HG03135 (cell line): ENCODE measurements at regions not wholly inside any gene's neighbourhood (a gene's known extent, or its start where the extent isn't known, plus 50 kb on each side); places are given as distances from the start of the nearest gene placed in this dataset.
A peak's percentile ranks its signal among the peaks of the same experiment; 100 is the strongest.

Experiments used
- ATAC-seq: cut with Tn5 transposase; IDR thresholded peaks from one replicate; pipeline ENCODE4 v1.9.1; 2021; ENCODE audit warnings: mild to moderate bottlenecking, moderate library complexity; ENCODE audit not compliant: unreplicated experiment

DNA sequence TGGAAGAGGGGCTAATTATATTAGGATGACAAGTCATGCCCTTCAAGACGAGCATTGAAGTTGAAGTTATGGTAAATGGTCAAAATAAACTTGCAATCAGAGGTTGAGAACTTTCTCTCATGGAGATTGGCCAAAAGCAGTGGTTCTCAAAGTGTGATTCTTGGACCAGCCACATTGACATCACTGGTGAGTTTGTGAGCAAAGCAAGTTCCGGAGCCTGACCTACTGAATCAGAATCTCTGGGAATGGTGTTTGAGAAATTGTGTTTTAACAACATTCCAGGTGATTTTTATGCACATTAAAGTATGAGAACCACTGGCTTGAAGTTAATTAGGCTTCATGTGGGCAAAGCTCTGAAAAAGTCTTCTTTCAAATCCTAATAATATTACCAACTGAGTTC is 403.5 kb downstream of the ZSWIM6 start:
- ATAC-seq, result no peak

DNA sequence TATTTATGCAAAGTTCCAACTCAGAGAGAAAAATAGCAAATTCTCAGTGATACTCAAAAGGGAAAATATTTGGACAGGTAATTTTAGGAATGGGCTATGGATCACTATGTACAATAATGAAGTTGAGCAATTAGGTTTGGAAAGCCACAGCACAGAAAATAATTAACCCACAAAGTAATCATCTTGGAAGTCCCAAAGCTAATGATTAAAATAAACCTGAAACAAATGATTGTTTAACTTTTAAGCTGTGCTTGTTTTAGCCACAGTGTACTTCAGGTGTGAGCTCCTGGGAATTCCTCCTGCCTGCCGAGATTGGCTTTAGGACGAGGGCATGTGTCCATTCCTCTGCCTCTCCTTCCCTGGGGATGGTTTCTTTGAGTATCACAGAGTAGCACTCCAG is 403.9 kb downstream of the ZSWIM6 start:
- no peak for ATAC-seq

DNA sequence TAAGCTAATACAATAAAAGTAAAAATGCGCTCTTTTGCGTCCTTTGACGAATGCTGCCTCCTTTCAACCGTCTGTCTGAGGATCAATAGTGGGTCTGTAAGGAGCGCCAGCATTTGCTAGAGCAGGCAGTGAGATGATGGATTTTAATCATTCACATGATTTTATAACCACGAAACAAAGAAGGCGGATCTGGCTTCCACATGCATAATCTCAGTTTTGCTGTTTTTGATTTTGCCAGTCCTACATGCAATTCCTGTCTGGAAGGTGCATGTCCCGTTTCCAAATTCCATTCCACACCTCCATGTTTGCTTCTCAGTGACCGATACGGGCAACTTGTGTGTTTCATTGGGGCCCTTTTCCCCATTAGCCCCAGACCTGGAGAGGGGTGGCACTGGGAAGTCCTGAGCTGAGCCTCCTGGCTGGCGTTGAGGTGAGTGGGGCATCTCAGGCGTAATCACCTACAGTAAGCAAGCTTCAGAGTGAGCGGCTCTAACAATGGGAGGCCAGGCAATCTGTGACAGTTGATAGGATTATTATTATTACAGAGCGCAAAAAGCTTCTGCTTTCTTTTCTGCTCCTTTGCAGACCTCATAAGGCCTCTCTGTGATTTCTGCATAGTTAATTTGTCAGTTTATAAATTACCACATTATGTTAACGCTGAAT is 405.4 kb downstream of the ZSWIM6 start:
- no peak for ATAC-seq

DNA sequence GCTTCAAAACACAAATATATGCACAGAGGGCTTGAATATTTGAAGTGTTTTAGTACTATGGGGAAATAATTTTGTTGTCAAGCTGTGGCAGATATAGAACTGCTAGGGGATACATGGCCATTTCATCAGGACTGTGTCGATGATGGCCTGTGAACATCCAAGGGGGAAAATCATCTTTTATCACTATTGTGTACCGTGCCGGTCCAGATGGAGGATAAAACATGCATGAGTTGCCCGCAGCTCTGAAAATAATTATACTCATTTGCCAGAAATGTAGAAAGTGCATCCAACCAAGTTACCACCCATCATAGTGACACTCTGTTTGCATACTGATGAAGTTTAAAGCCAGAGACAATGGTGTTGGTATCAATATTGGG is 405.9 kb downstream of the ZSWIM6 start:
- ATAC-seq, result no peak

DNA sequence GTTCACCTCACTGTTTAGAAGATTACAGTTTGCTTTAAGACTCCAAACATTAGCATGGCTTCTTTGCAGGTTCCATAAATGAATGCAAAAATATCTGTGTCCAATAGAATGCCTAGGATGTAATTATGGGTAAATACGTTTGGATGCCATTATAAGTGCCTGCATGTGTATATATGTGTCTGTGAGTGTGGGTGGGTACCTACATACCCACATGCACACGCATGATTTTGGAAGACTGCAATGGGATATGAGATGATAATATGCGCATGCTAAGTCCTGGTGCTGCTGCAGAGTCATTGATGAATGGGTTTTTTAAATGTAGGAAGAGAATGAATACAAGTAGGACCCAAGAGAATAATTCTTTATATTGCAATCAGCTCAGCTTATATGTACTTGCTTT is 406.4 kb downstream of the ZSWIM6 start:
- no peak for ATAC-seq

DNA sequence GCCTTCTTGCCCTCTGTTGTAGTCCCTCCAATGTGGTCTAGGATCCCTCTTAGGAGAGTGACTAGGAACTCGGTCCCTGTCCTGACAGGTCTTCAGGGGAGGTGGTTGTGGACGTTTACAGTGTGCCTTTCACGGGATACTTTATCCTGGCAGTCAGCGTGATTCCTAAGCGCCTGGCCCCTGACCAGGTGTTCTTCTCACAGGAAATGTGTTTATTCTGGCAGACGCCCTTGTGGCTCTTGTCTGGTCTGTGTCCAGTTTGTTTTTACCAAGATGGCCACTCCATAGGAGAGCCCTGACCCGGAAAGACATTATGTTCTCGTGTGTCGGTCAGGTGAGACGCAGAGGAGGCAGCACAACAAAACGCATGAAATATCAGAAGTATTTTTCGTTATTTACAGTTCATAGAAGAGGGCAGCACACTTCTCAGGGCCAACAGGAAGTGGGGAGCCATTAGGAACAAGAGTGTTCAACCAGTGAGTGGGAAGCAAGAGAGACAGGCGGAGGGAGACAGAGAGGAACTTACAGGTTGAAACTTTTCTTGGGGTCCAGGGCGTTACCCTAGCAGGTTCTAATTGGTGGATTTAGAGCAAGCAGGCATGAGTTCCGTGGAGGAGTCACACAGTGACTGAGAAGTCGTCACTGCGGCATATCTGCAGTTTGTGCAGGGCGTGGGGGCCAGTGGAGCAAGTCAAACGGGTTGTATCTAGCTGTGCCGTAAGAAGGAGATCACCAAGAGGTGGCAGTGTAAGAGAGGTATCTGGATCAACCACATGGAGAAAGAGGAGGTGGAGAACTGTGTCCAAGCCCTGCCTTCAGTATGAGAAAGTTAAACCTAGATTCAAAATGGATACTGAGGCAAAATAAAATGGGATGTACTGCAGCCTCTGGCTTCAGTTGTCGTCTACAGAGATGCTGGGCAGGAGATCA is 412.9 kb downstream of the ZSWIM6 start:
- ATAC-seq, result no peak

DNA sequence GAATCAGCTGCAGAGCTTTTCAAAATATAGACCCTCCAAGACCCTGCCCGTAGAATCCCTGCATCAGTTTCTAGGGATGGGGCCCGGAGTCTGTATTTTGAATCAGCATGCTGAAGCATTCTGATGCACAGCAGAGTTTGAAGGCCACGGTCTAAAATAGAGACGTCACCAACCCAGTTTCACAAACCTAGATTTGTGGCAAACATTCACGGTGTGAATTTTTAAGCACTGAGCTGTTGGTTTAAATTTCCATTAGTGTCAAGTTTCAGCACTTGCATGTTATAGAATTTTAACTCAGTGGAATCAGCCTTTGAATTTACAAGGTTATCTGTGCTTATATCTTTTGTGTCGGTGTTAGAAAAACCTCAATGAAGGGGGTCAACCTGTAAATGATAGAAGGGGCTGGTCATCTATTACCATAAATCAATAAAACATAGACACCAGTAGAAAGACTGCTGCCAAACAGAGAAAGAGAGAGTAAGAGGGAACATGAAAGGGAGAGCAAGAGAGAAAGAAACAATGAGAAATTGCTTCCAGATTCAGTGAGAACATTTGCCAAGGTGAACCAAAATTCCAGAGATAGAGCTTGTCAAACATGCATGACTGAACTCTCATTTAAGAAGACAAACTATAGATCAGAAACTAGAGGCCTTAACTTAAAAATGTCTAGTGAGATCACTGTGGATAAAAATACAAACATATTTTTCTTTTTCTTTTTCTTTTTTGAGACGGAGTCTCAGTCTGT is 414.9 kb downstream of the ZSWIM6 start:
- ATAC-seq, result no peak

DNA sequence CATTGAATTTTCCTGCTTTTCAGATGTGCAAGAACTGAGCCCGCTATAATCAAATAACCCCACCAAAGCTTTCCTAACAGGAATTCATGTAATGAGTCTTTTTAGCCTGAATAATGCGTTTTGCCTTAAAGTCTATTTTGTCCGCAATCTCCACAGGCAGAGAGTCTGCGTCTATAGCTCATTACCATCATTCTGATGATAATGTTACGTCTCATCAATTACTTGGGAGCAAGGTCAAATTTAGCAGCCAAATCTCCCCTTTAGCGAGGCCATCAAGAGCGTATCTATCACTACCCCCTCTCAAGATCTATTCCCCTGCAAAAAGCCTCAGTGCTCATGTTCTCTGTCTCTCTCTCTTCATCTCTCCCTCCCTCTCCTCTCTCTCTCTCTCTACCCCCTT is 416.1 kb downstream of the ZSWIM6 start:
- ATAC-seq, result no peak

DNA sequence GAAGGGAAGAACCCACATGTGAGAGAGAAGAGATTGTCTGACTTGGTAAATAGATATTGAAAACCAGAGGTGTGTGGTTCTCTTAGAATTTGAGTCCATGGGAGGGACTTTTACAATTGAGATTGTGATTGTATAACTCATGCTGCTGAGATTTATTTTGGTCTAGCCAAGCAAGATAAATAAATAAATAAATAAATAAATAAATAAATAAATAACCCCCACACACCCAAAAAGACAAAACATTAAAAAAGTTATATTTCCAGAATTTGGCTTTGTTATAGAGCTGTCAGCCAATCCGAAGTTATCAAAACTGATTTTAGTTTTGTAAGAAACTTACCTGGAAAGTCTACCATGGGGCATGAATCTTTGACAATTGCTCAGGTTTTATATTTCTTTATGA is 416.6 kb downstream of the ZSWIM6 start:
- no peak for ATAC-seq

DNA sequence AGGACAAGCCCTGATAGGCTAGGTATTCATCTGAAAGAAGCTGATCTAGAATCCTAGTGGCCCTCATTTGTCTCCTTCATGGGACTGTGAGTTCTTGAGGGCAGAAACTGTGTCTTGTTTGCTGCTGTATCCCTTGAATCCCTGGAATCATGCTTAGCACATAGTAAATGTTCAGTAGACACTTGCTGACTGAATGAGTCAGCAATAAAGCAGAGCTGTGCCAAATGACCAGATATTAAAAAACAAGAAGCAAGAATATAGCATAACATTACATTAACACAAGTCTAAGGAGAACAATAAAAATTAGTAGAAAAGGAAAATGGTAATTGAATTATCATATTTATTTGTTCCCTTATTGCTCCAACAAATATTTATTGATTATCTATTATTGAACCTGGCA is 420.5 kb downstream of the ZSWIM6 start:
- ATAC-seq, result no peak

DNA sequence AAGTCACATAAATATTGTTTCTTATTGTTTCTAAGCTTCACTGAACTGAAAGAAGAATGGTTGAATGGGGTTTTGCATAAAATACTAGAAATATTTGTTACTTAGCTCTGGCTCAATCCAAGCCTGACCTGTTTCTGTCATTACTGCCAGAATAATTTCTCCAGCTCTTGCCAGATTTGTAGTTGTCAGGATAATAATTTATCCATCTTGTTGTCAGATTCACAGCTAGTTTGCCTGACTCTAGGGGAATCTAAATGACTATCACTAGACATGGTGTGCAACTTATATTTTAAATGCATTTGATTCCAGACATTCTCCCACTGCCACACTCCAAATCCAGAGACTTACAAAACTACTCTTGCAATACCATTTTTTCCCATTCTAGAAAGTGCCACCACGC is 422.7 kb downstream of the ZSWIM6 start:
- no peak for ATAC-seq

DNA sequence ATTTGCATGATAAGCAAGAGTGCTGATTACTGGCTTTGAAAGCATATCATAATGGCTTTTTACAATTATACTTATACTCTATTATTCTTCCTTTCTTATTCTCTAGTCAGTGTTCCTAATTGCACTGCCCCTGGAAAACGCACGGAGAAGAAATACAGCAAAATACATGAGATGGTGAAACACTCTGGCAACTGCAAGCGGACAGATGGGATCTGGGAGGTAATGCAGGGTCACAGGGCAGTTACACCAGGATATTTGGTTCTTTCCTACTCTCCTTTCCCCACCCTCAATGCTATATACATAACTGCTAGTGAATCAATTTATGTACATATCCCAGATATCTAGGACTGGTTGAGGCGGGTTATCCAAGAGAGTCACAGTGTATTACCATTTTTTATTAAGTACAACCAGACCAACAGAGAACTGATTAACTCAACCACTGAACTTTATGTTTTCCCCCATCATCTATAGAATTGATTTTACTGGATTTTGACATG is 423.7 kb downstream of the ZSWIM6 start:
- no peak for ATAC-seq

DNA sequence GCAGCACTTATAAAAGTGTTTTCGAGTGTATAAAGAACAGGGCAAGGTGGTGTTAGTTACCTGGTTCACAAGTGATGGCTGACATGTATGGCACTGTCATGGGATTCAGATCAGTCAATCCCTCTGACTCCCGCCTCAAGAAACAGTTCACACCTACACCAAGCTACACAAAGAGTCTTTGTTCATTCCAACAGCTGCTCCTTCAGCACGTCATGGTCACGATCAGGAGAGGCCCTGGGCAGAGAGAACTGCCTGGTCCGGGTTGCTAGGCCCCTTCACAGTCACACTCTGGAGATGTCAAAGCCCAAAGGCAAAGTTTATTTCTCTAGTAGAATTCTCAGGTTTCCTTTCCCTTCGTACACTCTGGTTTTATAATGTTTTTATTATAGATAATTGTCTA is 426.7 kb downstream of the ZSWIM6 start:
- ATAC-seq, result no peak

DNA sequence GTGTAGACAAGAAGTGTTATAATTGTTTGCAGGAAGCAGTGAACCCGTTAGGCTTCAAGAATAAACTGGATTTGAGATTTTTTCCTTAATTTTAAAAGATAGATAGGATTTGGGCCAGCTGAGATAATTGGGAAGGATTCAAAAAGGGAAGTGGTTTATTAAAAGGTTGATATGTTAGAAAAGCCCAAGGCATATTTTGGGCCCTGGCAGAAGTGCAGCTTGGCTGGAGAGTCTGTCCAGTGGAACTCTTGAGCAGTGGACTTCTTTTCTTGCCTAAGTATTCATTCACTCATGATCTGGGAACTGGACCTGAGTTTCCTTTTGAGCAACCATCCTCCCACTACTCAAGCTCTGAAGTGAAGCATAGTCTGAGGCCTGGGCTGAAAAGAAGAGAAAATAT is 433.4 kb downstream of the ZSWIM6 start:
- no peak for ATAC-seq

DNA sequence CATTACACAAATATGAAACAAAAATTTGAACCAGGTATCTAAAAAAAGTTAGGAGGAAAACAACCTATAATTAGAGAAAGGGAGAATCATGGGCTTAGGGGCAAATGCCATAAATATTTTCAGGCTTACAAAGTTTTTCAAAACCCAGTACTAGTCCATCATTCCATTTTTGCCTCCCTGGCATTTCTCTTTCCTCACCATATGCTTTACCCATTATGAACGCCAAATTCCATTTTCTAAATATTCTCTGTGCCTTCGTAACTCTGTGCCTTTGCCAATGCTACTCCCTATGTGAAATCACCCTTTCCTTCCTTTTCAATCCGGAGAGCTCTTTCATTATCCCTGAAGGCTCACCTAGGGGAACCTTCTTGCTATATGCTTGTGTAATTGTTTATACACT is 434.1 kb downstream of the ZSWIM6 start:
- no peak for ATAC-seq

DNA sequence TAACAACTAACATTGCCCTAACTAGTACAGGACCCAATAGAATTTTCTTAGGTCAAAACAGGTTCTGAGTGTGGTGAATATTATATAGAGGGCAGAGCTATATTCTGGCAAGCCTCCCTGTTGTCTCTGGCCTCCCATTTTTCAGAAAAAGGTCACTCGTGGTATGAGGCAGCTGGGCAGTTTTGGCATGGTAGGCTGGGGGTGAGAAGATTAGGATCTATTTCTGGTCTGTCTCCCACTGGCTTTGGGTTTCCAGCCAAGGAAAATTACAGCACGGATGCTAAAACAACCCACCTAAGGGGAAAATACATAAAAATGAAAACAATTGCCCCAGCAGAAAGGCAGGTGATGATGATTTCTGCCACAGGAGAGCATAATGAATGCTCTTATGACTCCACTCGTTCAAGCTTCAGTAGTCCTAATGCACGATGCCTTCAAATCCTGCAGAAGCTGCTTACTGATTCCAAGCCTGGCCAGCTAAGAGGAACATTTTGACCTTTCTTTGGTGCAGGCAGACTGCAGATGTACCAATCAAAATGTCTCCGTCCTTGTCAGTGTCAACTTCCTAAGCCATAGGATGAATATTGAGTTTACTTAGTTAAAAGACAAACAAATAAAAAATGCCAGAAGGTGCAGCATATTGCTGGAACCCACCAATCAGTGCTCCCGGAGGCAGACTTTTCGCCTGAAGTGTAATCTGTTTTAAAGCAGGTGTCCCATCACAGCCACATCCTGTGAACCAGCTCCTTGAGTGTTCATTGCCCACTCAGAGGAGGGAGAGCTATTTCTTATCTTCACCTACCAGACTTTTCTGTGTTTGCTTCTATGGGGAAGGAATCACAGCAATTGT is 435.4 kb downstream of the ZSWIM6 start:
- no peak for ATAC-seq

DNA sequence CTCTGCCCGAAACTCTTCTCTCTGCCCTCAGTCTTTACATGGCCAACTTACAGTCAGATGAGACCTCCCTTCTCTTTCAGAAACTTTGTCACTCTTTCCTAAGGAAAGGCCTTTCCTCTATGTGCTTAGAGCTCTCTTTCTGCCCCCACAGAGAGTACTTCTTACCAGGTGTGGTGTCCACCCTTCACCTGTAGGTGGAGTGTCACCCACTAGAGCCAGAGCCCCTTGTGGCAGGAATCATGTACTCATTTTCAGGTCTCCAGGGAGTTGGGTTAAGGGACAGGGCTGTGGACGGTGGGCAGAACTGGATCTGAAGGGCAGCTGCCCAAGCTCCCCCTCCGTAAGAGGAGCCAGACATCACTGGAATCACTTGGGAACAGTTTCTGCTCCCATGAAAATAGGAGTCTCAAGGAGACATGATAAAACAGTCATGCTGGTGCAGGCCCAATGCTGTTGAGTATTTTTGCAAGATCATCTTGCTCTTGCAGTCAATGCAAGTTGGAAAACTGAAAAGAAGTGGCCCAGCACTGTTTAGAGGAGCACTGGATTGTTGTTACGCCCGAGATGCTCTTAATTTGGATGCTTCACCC is 436.7 kb downstream of the ZSWIM6 start:
- peak; percentile 97 for ATAC-seq

DNA sequence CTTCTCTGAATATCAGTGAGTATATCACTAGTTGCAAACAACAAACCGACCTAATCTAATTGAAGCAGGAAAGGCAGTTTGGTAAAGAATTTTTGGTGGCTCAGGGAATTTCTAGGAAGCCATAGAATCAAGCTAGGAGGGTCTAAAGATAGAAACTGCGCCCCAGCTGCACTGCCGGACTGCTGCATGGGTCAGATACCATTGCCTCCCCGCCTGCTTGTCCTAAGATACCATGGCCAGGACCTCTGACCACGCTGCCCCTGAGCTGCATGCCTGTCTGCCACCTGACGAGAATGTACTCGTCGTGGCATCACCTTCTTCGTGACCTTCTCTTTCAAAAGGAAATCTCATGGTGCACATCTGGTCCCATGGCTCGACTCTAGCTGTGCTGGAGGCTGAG is 439.0 kb downstream of the ZSWIM6 start:
- no peak for ATAC-seq

DNA sequence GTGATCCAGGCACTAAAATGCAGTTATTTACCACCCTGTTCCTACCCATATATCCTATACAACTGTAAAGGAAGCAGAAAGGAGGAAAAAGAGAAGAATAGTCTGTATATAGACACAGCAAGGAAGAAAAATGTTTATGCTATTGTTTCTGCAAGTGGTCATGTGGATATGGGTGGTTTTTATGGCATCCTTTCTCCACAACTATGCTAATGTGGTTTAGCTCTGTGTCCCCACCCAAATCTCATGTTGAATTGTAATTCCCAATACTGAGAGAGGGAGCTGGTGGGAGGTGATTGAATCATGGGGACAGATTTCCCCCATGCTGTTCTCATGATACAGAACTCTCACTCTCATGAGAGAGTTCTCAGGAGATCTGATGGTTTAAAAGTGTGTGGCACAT is 439.8 kb downstream of the ZSWIM6 start:
- ATAC-seq, result no peak

DNA sequence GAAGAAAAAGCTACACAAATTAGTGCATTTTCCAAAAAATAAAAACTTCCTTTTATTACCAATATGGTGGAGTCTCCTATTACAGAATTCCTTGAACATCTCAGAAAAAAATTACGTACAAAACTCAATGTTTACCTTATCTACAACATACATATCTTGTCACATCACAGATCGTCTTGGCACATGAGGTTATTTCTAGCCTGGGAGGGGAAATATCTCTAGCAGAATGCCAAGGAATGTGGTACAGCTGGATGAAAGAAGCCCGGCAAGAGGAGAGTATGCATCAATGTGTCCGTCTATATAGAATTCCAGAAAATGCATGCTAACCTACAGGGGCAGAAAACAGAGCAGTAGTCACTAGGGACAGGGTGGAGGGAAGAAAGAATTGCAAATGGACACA is 443.8 kb downstream of the ZSWIM6 start:
- no peak for ATAC-seq
